GM19328 (cell line): ENCODE measurements at regions not wholly inside any gene's neighbourhood (a gene's known extent, or its start where the extent isn't known, plus 50 kb on each side); places are given as distances from the start of the nearest gene placed in this dataset.

Experiments
- ATAC-seq: cut with Tn5 transposase; IDR thresholded peaks from one replicate; pipeline ENCODE4 v1.9.1; 2021; ENCODE audit warnings: mild to moderate bottlenecking, moderate library complexity; ENCODE audit not compliant: unreplicated experiment

GRCh38 chr13:106700439-106700838, 132.5 kb upstream of the ARGLU1 start:
- no peak for ATAC-seq

DNA sequence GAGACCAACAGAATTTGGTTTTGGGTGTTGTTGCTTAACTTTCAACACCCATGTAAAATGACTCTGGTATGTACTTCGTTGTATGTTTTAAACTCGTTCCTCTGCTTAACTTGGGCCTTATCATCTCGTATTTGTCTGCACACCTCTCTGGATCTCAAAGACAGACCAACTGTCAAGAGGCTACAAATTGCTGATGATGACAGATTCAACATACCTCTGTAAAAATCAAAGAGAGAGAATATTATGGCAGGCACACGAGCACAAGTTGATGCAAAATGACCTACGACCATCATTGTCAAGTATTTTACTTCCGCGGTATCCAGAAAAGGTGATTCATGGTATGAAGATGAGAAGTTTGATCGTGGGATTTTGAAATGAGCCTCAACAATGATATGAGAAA, 132.1 kb upstream of the ARGLU1 start:
- no peak for ATAC-seq

GRCh38 chr13:106699311-106699710, 131.4 kb upstream of the ARGLU1 start:
- no peak for ATAC-seq

DNA sequence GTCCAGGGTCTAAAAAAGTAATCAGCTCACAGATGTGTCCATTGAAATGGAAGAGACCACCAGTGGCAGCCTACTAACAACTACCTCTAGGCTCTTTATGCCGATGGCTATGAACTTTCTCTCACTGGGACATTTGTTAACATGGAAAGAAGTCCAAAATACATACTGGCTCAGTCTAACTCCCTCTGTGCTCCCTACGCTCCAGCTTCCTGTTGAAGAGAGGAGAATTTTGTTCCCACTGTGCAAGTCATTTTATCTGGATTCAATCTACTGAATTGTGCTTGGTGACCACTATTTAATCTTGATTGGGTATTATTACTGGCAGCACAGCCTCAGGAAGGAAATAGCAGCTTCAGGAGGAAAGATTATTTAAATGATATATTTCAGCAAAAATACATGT, 128.8 kb upstream of the ARGLU1 start:
- ATAC-seq = no peak

DNA sequence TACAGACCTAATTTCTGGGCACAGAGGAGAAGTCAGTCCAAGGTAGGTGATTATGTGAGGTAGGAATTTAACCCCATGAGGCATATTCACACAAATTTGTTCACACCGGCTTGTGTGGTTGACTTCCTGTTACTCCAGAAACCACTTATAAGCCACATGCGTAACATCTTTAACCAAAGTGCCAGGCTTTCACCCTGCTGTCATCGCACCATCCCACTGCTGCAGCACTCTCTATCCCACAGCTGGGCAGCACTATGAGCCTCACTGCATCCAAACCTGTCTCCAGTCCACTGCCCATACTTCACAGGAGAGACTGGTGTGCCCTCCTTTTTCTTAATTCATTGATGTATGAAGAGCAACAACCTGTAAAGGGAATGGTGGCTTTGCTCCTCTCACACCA, 128.2 kb upstream of the ARGLU1 start:
- ATAC-seq = no peak

DNA sequence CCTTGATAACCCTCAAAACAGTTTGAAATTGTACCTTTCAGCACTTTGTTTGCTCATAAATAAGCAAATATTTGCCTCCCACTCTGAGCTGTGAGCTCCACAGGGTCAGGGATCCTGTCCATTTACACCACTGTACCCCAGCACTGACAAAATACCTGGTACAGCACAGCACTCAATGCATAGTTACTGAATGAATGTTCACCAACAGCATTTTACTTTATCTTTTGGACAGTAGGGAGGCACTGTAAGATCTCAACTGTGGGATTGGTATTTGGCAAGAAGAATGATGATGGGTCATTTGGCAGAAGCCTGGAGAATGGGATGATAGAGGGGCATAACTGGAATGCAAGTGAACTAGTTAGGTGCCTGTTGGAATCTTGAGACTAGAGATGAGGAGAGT, 127.2 kb upstream of the ARGLU1 start:
- no peak for ATAC-seq

GRCh38 chr13:106691861-106692260, 123.9 kb upstream of the ARGLU1 start:
- no peak for ATAC-seq

DNA sequence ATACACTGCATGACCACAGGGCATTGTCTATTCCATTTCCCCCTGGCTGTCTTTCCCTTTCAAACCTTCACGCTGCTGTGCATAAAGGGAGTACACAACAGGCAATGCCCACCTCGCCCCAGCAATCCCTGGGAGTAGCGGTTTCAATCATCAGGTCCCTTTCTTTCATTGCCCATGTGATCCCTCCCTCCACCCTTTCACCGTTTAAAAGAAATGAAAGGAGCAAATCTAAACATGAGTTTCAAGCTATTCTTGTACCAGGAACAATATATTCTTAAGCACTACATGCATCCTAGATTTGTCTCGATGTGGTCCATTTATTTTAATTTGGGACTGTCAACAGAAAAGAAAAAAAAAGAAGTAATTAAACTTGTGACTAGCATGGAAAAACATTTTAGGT, 123.4 kb upstream of the ARGLU1 start:
- no peak for ATAC-seq

DNA sequence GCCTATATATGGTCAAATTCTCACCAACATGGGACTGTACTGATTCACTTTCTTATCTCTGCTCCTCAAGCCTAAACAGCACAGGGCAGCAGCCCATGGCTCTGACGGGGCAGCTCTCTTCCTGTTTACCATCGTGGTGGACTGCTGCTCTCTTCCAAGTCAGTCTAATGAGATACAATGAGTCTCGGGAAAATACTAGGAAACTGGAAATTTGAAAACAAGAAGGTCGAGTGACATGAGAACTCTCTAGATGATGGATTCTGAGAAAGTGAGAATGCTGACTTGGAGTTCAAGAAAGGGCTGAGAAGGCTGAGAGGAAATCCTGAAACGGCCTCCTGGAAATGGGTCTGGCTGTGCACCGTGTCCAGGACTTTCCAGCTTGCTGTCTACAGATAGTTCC, 122.8 kb upstream of the ARGLU1 start:
- ATAC-seq = no peak

DNA sequence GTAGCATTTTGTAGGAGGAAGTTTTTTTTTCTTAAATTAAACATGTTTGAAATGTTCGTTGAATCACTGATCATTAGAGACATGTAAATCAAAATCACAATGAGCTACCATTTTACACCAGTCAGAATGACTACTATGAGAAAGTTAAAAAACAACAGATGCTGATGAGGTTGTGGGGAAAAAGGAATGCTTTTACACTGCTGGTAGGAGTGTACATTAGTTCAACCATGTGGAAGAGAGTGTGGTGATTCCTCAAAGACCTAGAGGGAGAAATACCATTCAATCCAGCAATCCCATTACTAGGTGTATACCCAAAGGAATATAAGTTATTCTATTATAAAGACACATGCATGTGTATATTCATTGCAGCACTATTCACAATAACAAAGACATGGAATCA, 122.0 kb upstream of the ARGLU1 start:
- no peak for ATAC-seq

DNA sequence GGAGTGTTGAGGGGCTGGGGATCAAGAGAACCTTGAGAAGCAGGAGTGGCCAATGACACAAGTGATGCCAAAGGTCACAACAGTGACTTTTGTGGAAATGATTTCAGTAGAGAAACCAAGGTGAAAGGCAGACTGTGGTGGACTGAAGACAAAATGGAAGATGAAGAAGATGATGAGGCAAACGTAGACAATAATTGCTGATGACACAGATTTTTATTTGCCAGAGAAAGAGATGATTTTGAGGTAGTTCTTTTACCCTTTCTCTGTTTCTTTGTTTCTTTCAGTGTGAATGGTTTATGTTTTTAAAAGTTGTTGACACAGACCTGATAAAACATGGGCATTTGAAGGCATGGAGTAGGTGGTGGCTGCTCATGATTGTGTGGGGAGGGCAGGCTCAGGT, 121.0 kb upstream of the ARGLU1 start:
- ATAC-seq = no peak

- ATAC-seq = no peak
These were observed 118.2 kb upstream of the ARGLU1 start for GRCh38 chr13:106686163-106686562.

GRCh38 chr13:106685143-106685542, 117.2 kb upstream of the ARGLU1 start:
- ATAC-seq = no peak

GRCh38 chr13:106683918-106684317, 116.0 kb upstream of the ARGLU1 start:
- no peak for ATAC-seq

GRCh38 chr13:106683179-106683578, 115.2 kb upstream of the ARGLU1 start:
- ATAC-seq = no peak

DNA sequence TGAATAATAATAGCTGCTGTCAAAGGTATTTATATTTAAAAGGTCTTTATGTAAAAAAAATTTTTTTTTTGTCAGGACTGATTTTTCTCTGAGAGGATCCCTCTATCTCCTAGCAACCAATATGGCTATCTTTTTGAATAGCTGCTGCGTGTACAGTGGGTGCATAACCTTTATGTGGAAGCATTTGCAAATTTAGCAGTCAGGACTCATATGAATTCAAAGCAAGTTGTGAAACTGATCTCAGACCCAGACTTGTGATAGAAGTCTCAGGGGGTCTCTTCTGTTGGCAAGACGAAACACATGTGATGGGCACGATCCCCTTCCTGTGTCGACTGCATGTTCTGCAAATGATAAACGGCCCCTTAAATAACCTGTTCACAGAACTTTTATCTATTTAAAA, 114.1 kb upstream of the ARGLU1 start:
- ATAC-seq = no peak

DNA sequence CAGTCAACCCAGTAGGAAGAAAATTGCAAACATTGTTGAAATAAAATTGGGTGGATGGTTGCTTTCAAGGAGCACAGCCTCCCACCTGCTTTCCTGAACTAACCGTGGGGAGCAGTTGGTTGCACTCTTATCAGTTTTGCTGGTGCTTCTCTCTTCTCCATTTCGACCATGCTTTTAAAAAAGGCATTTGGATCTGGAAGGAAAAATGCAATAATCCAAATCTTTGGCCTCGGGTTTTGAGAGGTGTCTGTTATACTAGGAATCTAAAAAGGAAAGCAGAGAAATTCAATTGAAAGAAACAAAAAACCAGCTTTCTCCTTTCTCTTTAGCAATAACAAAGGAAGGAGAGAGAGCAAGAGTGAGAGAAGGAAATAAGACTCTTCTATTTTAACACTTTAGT, 113.6 kb upstream of the ARGLU1 start:
- no peak for ATAC-seq

DNA sequence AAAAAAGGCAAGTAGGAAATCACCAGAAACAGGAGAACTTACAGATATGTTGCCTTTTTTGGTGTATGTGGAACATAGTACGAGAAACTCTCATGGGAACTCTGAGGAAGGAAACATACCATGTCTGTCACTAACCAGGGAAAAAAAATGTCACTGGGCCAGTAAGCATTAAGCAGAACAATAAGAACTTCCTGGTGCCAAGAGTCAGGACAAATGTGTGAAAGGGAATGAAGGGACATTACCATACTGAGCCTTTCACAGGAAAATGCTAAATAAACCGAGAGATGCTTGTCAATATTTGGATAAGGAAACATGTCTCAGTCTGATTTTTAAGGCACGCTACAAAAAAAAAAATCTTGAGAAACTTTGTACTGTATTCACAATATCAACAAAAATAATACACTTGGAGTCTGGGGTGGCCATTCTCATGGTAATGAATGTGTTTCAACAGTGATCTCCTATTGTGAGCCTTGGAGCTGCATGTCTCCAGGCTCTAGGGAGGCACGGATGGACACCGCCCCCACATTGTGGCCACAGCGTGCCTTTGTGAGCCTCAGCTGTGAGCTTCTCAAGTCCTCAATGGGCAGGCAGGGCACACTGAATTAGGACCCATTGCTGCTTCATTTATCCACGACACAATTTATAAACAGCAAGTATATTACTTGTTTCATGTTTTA, 113.0 kb upstream of the ARGLU1 start:
- no peak for ATAC-seq

- ATAC-seq = no peak
These were observed 110.9 kb upstream of the ARGLU1 start for GRCh38 chr13:106678646-106679418.

DNA sequence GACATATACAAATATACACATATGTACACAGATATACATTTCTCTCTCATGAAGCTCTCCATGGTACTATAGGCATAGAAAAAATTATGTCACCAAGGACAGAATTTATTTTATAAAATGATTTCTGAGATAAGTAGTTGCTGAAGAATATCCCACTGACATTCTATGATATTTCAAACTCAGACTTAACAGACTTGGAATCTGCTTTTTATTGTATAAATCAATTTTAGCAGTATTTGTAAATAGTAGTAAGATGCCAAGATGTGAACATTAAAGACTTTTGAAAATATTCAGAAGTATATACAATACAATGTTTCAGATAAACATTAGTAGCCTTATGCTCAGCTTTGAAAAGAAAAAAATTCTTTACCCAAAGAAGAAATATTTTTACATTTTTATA, 107.4 kb upstream of the ARGLU1 start:
- no peak for ATAC-seq

GRCh38 chr13:106660746-106661625, 93.0 kb upstream of the ARGLU1 start:
- no peak for ATAC-seq

DNA sequence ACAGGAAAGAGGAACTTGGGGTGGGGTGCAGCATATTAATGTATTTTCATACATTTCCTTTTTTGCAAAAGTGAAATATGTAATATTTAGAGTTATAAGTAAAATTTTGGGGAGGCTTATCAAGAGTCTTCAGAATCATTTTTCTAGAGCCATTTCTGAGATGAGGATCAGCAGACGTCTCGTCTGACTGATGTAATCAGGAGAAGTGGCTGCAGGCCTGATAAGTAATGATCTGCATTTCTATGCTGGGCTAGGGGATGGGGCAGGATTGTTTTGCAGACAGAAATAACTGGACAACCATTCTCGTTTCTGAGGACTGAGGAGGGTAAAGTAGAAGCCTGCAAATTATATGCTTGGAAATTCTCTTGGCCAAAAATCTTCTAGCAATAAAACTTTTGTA, 89.2 kb upstream of the ARGLU1 start:
- no peak for ATAC-seq
